ENCODE measurements at regions not wholly inside any gene's neighbourhood (a gene's known extent, or its start where the extent isn't known, plus 50 kb on each side); places are given as distances from the start of the nearest gene placed in this dataset.

GRCh38 chr5:20445326-20445860 lies 457.4 kb upstream of the CDH18 start:
- DNase-seq (ENCODE audit: low spot score), result no peak
- intact Hi-C loops (cut with DNase I), result no loop called here

GRCh38 chr5:20434786-20435185 lies 446.8 kb upstream of the CDH18 start:
- intact Hi-C loops (cut with DNase I), result no loop called here
- DNase-seq (ENCODE audit: low spot score), result no peak

- no peak for DNase-seq (ENCODE audit: low spot score)
- intact Hi-C loops (cut with DNase I), result no loop called here
Measured at GRCh38 chr5:20420991-20421595, 433.1 kb upstream of the CDH18 start.
